DMS53 treated with DMSO at 0.1 percent for 48 hours (cell line): ENCODE measurements at regions not wholly inside any gene's neighbourhood (a gene's known extent, or its start where the extent isn't known, plus 50 kb on each side); places are given as distances from the start of the nearest gene placed in this dataset.
"Not testable (repeated sequence)": the region's sequence is repeated elsewhere in the genome, so short reads cannot be mapped to it uniquely, and the experiment has no call there.

ENCODE experiments used
- DNase-seq: peaks from one replicate; lab custom pipeline; 2025; ENCODE audit not compliant: unreplicated experiment; lab: John Stamatoyannopoulos, UW

DNA sequence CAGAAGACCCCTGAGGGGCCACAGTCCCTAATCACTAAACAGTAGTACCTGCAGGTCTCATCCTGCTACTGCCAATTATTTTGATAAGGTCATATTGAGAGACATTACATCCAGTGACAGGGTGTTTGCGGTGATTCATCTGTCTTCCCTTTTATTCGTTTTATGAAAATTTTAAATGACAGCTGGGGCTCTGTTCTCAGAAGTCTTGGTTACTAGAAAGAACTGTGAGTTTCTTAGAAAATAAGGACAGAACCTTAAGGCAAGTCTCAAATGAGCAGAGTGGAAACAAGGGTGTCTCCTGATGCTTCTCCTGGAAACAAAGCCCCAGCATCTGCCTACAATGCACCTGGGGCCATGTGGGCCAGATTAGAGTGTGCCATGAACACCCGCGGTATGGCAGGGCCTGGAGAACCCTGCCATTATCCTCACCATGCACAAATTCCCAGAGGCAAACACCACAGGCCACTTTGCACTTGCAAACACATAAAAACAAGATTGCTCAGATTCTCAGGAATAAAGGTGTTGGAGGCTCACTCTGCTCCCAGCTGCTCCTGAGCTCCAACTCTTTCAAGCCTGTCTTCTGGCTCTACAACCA is 66.3 kb upstream of the IQSEC1 start:
- no peak for DNase-seq

DNA sequence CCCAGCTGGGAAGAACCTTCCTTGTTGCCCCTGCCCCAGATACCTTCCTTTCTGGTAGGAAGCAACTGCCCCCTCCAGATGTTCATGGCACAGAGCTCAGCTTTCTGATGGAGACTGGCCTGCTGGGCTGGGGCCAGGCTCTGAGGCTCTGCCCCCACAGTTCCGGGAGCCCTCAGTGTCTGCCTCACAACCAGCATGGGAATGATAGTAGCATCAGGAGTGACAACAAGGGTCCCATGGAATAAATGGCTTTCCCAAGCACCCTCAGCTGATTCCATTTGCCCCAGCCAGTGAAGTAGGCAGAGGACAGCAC is 65.6 kb upstream of the IQSEC1 start:
- no peak for DNase-seq

DNA sequence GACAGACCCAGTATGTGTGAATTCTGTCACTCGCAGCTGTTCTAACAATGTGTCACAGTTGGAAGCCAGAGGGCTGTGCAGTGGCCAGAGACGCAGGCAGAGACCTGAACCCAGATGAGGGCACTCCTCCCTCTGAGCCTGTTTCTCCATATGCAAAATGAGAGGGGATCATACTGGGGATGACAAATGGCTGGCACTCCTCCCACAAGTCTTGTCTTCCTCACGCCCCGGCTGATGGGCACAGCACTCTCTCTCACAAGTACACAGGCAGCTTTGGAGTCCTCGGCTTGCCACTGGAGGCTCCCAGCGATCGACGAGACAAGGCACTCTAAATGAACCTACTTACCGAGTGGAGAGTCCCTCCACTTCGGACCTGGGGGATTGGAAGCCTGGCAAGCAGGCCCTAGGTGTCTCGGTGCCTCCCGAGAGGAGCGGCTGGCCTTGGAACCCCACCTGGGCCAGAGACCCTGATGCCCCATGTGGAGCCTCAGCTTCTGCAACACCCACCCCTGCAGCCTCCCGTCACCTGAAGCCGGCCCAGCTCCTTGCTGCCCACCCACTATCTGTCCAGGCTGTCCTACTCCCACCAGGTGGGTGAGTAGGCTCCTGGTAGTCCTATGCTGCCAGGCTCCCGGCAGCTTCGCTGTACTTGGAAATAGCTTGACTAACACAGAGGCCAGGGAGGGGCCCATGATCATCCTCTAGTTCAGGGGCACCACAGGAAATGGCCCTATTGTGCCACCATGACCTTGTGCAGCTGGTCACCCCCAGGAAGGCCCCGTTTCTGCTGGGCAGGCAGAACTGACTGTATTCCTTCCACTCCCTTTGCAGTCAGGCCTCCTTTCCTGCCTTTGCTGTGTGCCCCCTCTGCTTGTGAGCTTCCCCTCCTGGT is 65.0 kb upstream of the IQSEC1 start:
- DNase-seq: no peak

DNA sequence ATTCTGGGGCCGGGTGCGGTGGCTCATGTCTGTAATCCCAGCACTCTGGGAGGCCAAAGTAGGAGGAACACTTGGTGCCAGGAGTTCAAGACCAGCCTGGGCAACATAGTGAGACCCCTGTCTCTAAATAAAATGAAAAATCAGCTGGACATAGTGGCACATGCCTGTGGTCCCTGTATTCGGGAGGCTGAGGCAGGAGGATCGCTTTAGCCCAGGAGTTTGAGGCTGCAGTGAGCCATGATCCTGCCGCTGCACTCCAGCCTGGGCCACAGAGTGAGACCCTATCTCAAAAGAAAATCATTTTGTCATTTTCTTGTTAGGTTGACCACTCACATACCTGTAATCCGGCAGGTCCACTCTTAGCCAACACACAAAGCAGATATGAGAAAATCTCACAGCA is 63.6 kb upstream of the IQSEC1 start:
- DNase-seq: not testable (repeated sequence)

DNA sequence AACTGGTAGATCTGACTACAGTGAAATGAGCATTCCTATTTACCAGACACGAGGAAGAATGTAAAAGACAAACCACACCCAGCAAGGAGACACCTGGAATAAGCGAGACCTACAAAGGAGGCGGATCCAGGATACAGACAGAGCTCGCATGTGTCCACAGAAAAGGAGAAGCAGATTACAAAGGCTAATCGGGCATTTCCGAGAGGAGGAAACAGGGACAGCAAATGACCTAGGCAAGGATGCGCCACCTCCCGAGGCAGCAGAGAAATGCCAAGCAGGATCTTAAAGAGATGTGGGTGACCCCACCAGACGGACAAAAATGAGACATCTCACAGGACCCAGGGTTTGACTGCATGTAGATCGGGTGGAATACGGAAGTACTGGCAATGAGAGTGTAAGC is 63.2 kb upstream of the IQSEC1 start:
- DNase-seq: no peak

DNA sequence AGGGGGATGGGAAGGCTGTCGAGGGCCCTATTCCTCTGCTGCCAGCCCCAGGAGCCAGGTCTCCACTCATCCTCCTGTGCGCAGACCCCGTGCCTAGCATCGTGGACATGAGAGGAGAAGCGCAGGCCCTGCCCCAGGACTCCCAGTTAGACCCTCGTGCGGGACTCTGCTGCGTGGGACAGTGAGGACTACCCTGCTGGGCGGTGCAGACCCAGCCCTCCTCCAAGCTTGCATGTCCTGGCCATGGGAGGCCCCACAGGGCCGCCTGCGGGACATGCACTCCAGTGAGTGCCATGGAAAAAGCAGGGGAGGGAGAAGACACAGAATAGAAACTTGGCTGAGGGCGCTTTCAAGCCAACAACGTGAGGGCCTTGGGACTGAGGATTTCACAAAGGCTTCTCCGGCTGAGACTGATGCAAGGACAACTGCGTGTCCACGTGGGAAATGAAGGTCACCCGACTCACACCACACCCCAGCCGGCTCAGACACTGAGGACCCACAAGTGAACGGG is 62.6 kb upstream of the IQSEC1 start:
- no peak for DNase-seq

DNA sequence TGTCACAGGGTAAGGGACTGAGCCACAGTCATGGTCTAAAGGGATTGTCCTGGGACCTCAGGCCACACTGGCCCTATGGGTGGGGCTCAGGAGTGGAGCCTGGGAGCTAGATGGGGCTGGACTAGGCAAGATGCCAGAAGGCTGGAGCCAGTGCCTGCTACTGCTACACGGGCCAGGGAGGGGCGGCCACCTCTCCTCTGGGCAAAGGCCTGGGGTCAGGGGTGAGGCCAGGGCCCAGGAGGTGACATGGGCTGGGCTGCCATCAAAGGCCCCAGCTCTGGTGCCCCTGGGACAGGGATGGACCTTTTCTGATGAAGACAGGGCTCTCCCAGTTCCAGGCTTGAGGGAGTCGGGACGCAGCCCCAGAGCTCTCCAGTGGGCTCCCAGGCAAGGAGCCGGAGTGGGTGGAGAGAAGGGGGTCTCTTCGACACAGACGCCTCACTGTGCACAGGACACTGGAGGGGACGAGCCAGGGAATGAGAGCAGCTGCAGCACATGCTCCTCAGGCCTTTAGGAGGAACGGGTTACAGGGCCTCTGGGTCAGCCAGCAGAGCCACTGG is 62.1 kb upstream of the IQSEC1 start:
- no peak for DNase-seq

DNA sequence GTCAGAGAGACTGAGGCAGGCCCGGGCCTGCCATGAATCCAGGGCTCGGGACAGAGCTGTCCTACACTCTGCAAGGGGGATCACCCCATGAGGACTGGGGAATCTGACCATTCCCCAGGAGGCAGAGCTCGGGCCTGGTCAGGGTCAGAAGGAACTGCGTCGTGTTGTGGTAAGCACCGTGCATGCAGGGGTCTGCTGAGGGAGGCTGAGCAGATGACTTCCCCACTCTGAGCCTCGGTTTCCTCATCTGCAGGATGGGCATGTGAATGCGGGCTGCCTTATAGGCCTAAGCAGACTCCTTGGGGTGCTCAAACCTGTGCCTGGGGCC is 61.6 kb upstream of the IQSEC1 start:
- no peak for DNase-seq

DNA sequence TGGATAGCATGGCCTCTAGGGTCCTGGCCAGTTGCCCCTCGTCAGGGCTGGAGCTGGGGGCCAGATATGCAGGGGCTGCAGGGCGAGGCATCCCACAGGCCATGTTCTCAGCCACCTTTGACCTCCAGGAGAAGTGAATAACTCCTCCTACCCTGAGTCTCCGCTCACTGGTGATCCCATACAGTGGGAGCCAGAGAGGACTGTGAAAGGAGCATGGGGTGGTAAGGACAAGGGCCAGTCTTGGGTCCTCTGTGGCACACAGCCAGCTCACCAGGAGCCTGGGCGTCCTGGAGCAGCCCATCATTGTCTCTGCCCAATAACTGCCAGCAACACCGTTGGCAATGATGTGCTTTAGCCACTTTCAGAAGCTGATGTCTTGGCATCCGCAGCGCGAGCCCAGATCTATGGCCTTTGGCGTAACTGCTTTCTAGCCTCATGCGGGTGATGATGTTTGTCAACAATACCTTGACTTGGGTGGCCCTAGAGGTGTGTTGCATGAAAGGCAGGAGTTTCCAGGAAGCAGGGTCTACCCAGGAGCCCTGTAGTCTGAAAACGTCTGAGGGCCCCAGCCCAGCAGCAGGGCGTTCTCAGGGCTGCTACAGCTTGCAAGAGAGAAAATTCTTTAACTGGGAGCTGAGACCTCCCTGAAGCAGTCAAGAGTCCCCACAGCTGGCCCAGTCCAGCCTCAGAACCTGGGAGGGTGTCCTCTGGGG is 61.1 kb upstream of the IQSEC1 start:
- DNase-seq: no peak

DNA sequence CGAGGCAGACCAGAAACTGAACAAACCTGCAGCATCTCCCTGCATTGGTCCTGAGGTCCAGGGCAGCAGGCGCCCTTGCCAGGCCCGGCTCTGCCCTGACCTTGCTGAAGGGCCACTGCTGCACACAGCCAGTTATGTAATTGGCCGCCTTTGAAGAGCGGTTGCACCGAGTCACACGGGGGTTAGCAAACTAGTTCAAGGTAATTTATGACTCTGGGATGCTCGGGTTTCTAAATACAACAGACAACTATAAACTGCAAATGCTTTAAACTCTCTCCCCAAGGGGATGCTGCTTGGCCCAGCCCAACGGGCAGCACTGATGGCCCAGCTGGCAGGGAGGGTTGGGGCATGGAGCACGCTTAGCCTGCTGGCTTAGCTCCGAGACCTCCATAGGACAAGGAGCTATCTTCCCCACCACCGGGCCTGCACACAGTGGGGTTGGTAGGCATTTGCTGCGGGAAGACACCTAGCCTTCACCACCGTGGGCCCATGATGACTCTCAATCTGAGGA is 60.3 kb upstream of the IQSEC1 start:
- DNase-seq: no peak

DNA sequence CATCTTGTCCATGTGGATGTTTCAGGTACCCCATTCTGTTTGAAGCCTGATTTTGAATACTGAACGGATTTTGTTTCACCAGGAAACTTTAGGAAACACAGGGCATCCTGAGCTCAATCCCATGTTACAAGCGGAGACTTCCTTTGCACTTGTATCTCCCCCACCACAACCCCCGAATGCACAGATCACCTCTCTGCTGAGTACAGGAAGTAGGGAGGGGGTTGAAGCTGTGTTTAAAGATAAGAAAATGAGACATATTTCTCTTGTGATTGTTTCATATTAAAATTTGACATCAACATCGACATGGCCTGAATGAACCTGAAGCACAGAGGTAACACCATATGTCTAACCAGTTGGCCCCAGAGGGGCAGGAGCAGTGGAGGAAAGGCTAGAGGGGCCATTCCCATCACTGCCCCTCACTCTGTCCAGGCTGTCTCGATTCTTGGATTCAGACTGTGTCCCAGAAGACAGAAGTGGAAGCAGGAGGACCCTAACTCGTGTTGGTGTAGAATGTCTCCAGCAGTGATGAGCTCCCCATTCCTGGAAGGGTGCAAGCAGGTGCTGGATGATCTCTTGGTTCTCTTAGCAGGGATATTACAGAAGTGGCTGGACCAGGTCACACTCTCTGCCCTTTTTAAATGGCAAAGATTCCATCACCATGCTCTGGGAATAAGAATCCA is 59.6 kb upstream of the IQSEC1 start:
- no peak for DNase-seq

DNA sequence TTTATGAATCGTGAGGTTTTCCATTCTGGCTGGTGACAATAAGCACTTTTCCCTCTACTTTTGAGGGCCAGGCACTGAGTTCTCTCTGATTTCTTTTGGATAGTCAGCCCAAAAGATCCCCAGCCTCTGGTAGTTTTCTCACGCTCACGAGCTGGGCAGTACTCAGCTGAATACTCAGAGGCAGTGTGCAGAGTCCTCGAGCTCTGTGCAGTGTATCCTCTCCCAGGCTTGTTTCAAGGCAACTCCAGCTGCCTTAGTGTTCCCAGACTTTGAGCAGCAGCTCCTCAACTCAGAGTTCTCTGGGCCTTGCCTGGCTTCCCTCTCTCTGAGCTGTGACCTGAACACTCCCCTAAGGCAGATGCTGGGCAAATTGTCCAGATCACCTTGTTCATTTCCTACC is 59.1 kb upstream of the IQSEC1 start:
- DNase-seq: no peak

DNA sequence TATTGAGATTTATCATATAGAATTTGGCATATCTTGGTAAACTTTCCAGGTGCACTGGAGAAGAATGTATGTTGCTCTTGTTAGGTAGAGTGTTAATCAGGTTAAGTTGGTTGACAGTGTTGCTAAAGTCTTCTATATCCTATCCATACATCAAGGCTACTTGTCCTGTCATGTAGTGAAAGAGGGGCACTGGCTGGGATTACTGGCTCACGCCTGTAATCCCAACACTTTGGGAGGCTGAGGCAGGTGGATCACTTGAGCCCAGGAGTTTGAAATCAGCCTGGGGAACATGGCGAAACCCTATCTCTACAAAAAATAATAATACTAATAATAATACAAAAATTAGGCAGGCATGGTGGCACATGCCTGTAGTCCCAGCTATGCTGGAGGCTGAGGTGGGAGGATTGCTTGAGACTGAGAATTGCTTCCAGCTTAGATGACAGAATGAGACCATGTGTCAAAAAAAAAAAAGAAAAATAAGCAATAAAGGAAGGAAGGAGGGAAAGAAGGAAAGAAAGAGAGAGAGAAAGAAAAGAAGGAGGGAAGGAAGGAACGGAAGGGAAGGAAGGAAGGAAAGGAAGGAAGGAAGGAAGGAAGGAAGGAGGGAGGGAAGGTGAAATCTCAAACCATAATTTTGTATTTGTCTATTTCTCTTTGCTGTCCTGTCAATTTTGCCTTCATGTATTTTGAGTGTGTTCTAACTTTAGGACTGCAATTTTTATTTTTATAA is 57.4 kb upstream of the IQSEC1 start:
- DNase-seq: no peak

DNA sequence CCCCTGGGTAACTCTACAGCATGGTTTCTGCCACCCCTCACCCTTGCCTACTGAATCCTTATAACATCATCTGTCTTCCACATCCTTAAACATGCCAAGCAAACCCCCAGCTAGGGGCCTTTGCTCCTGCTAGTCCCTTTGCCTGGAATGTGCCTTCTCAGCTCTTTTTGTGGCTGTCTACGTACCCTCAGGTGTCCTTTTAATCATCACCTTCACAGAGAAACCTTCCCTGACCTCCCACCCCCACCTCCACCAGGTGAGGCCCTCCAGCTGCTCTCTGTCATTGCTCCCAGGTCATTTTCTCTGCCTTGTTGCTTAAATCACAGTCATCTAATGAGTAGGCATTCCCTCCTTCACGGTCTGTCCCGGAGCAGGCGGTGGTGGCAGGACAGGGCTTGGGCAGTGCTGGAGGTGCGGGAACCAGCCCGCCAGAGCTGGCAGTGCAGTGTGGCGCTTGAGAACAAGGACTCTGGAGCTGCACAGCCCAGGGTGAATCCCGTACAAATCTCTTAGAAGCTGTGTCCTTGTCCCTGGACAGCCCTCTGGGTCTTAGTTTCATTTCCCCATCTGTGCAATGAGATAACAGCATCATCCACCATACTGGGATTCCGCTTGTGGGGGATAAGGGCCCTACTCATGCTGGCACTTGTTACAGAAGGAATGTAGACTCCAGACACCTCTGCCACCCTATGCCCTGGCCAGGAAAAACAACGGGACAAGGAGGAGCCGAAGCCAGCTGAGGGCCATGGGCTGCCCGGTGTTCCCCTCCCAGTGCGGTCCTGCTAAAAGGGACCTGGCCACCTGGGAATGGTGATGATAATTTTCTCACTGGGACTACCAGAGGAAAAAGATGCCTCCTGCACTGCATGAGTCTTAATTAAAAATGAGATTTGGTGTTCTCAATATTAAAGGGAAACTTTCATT is 52.1 kb upstream of the IQSEC1 start:
- DNase-seq: no peak

DNA sequence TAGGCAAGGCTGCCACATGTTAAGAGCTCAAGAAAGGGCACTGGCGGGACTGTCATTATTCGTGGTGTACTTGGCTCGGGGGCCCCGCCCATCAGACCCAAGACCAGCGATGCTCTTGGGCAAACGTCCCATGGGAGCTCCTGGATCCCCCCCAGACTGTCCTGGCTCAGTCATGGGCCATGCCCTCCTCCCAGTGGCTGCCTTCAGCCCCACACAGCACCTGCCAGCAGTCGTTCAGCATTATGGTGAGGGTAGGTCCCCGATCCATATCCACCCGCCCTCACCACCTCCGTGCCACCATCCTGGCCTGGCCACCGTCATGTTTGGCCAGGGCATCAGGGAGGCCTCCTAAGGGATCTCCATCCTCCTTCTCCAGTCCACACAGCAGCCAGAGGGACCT is 51.4 kb upstream of the IQSEC1 start:
- no peak for DNase-seq

DNA sequence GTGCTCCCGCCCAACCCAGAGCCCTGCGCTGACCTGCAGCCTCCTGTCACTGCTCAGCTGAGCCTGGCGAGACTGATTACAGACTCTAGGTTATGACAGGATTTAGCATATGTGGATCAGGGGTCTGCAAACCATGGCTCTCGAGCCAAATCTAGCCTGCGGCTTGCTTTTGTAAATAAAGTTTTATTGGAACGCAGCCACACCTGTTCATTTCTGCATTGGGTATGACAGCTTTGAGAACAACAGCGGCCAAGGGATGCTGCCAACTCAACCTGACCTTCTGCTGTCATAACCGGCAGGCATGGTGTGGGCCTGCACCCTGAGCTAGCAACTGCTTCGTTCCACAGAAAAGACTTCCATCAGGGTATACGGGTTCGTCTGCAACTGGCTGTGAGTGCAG is 50.5 kb upstream of the IQSEC1 start:
- DNase-seq: no peak

DNA sequence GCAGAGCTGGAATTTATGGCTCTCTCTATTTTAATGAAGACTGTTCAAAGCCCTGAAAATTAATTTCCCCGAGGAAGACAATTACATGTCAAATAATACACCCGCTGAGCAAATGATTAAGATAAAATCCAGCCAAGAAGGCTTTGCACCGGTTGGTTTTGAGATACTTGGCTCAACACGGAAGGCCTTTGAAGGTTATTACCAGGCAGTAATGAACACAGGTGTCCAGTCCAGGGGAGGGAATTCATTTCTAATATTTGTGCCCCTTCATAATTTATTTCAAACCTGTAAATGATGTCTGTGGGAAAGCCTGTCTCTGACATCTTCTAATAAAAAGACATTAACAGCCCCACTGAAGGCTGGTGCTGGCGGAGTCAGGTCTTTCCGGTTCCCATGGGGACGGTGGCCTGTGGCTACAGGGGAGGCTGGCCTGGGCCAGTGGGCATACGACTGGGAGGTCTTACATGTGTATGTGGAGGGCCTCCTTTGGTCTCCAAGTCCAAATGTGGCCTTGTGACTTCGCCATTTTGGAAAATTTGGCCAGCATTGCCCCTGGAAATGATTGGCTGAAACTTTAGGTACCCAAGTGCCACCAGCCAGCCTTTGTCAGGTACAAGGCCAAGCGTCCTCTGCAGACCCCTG is 49.9 kb upstream of the IQSEC1 start:
- DNase-seq: no peak
